ENCODE measurements at regions not wholly inside any gene's neighbourhood (a gene's known extent, or its start where the extent isn't known, plus 50 kb on each side); places are given as distances from the start of the nearest gene placed in this dataset.

DNA sequence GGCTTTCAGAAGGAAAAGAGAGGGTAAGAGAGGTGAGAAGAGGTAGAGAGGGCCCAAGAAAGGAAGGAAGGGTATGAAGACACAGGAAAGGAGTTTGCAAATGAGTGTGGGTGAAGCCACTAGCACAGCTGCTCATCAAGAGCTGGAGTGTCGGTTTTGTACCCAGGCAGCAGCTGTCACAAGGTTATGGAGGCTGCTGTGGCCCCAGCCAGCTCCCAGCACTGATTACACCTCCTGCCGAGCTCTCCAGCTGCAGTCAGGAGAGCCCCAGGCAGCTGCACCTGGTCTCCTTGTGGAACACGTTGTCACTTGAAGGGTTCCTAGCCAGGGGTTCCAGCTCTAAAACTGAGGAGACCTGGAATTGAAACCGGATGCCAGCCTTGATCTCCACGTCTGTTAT, 60.4 kb upstream of the CHD2 start:
- 77% methylated on average over 5 of the region's 5 CpGs; no CpG with 5 or more reads in 1 of the 2 experiments for WGBS, 2 experiments (ENCODE audit: extremely low coverage in 1 of 2, insufficient coverage in 1 of 2, insufficient read length in 1 of 2, insufficient replicate concordance in 2 of 2, low coverage in 1 of 2, low lambda C conversion rate in 2 of 2, missing lambda C conversion rate in 1 of 2)
- H3K4me3 ChIP-seq (ENCODE audit: extremely low read depth in 1 of 4, insufficient read depth in 2 of 4, low read depth in 3 of 4, low read length in 4 of 4) = no peak overlapping the region
- CTCF ChIA-PET (ENCODE audit: partially characterized antibody) = interaction anchor here (0.8 kb wide), 1 partner anchor 8 kb away, joined by 3 read pairs; no protein-coding TSS in a partner anchor

More for the DNA sequence above, 60.4 kb upstream of the CHD2 start:
- H3K23ac ChIP-seq (ENCODE audit: insufficient read length) = no peak overlapping the region
- H3K9me3 ChIP-seq (ENCODE audit: insufficient read depth in 2 of 2, low read depth in 1 of 2, low read length in 1 of 2) = no peaks in the 10 kb centered on the region
- H3K18ac ChIP-seq (ENCODE audit: extremely low read depth, low read length) = 0 out of 2 replicates have a peak overlapping the region, but pooled peaks have one; percentile 16
- no peak overlapping the region for H3K56ac ChIP-seq (replicated peaks; ENCODE audit: insufficient read length, low read depth, low read length)
- no peak overlapping the region for H3K4me2 ChIP-seq (ENCODE audit: insufficient read depth in 1 of 2, low read depth in 2 of 2, low read length in 2 of 2)
- H3K4ac ChIP-seq (replicated peaks; ENCODE audit: insufficient read length, low read depth, low read length) = peak overlapping the region; percentile 78
- H2AFZ ChIP-seq (ENCODE audit: low read length) = no peak overlapping the region
- H3K79me2 ChIP-seq (ENCODE audit: control insufficient read depth in 1 of 2, insufficient read depth in 2 of 2, low read length in 2 of 2) = no peaks in the 10 kb centered on the region
- no peak overlapping the region for H4K91ac ChIP-seq (replicated peaks; ENCODE audit: insufficient read length, low read length)
- H3K14ac ChIP-seq (ENCODE audit: insufficient read length) = no peak overlapping the region
- H3K36me3 ChIP-seq (ENCODE audit: control insufficient read depth in 2 of 4, insufficient read depth in 4 of 4, low read length in 3 of 4) = no peaks in the 10 kb centered on the region
- H2BK5ac ChIP-seq (ENCODE audit: low read depth, low read length) = no peak overlapping the region
- no peak overlapping the region for H3K9ac ChIP-seq (replicated peaks in 1 of 4; ENCODE audit: extremely low read depth in 1 of 4, low read depth in 3 of 4, low read length in 3 of 4)
- H2BK20ac ChIP-seq (ENCODE audit: low read length) = no peak overlapping the region
- H2BK15ac ChIP-seq (ENCODE audit: low read length) = no peak overlapping the region
- no peaks in the 10 kb centered on the region; a peak in 1 of 7 replicates for H3K27me3 ChIP-seq (replicated peaks in 1 of 4; ENCODE audit: control insufficient read depth in 3 of 4, extremely low read depth in 1 of 4, insufficient read depth in 3 of 4, low read length in 3 of 4)
- no peak overlapping the region for H3K27ac ChIP-seq (ENCODE audit: low read depth, low read length)
- H3K79me1 ChIP-seq (ENCODE audit: low read depth, low read length) = no peaks in the 10 kb centered on the region
- no peak overlapping the region for H4K5ac ChIP-seq (ENCODE audit: insufficient read length, low read depth, low read length)
- H3K4me1 ChIP-seq (replicated peaks in 1 of 4; ENCODE audit: control insufficient read depth in 3 of 4, insufficient read depth in 4 of 4, low read length in 3 of 4) = peaks cover 0 to 5% (median 4%) of the 10 kb centered on the region in 4 experiments; a peak in 3 of 7 replicates
- POLR2A ChIA-PET (ENCODE audit: partially characterized antibody) = interaction anchor here (1.1 to 1.8 kb wide), 4 partner anchors 8 to 60 kb away, joined by 3 to 5 read pairs (median 4); partner anchors contain the start of gene CHD2
- H2AK5ac ChIP-seq (ENCODE audit: low read depth, low read length) = no peak overlapping the region
- H2BK120ac ChIP-seq (replicated peaks; ENCODE audit: low read depth, low read length) = no peak overlapping the region
- H4K8ac ChIP-seq (ENCODE audit: extremely low read depth, insufficient read depth, low read length) = no peak overlapping the region
- FAIRE-seq = no peak
- no peak overlapping the region for H2BK12ac ChIP-seq (ENCODE audit: low read depth, low read length)
- H4K20me1 ChIP-seq (replicated peaks in 1 of 2; ENCODE audit: control insufficient read depth in 1 of 2, insufficient read depth in 2 of 2, low read length in 2 of 2) = no peaks in the 10 kb centered on the region
- DNase-seq (ENCODE audit: low read depth in 1 of 2, low spot score in 2 of 2) = no peak
- TF ChIP-seq, protein P1, sequence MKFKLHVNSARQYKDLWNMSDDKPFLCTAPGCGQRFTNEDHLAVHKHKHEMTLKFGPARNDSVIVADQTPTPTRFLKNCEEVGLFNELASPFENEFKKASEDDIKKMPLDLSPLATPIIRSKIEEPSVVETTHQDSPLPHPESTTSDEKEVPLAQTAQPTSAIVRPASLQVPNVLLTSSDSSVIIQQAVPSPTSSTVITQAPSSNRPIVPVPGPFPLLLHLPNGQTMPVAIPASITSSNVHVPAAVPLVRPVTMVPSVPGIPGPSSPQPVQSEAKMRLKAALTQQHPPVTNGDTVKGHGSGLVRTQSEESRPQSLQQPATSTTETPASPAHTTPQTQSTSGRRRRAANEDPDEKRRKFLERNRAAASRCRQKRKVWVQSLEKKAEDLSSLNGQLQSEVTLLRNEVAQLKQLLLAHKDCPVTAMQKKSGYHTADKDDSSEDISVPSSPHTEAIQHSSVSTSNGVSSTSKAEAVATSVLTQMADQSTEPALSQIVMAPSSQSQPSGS (IDR thresholded peaks at IDR 0.05; ENCODE audit: low read length) = no peak
- H3K23me2 ChIP-seq (ENCODE audit: low read depth, low read length) = no peaks in the 10 kb centered on the region
